AG04450 (cell line): ENCODE measurements at regions not wholly inside any gene's neighbourhood (a gene's known extent, or its start where the extent isn't known, plus 50 kb on each side); places are given as distances from the start of the nearest gene placed in this dataset.
A peak's percentile ranks its signal among the peaks of the same experiment; 100 is the strongest.

ENCODE experiments used
- CTCF ChIA-PET: fragments of 300-600, 350-600 bp; formaldehyde crosslinking; extraction: SDS; loops from one replicate; lab custom pipeline; 2022; ENCODE audit warnings: antibody characterized with exemption, inconsistent platforms; lab: Charles Lee
- POLR2A ChIA-PET: fragments of 350-600 bp; formaldehyde crosslinking; extraction: SDS; loops from one replicate; lab custom pipeline; 2021; ENCODE audit warnings: antibody characterized with exemption, inconsistent platforms; lab: Yijun Ruan, JAX
- DNase-seq: peaks from one replicate; pipeline ENCODE4 v3.0.0-alpha.2; 2011; ENCODE audit warnings: low read depth, low spot score
- H3K27ac ChIP-seq: one replicate; pipeline ENCODE4 v1.5.1; 2012; ENCODE audit warnings: low read depth, low read length, control low read depth
- H3K27me3 ChIP-seq: one replicate; pipeline ENCODE4 v1.6.0; 2012; ENCODE audit warnings: low read length; ENCODE audit not compliant: control insufficient read depth, insufficient read depth
- H3K4me3 ChIP-seq: 2 replicates; pipeline ENCODE4 v1.5.1; 2011; ENCODE audit warnings: mild to moderate bottlenecking, low read depth, low read length, control low read depth
- H3K9me3 ChIP-seq: 2 replicates; pipeline ENCODE4 v1.5.1; 2012; ENCODE audit warnings: low read length; ENCODE audit not compliant: control insufficient read depth, insufficient read depth
- CTCF ChIP-seq: IDR thresholded peaks from 2 replicates; pipeline ENCODE4 v1.5.1; 2011; ENCODE audit warnings: low read depth, low read length, control low read depth, inconsistent platforms

- POLR2A ChIA-PET: interaction anchor here (1.0 kb wide), 1 partner anchor 18 kb away, joined by 8 read pairs; no protein-coding TSS in a partner anchor
- peak; percentile 81 for DNase-seq
- H3K4me3 ChIP-seq: no peak overlapping the region
- peaks cover 5% of the 10 kb centered on the region for H3K27me3 ChIP-seq
- TF ChIP-seq CTCF: no peak
- peak overlapping the region; percentile 59 for H3K27ac ChIP-seq
- CTCF ChIA-PET: no interaction called here
- H3K9me3 ChIP-seq: no peaks in the 10 kb centered on the region
Measured at GRCh38 chr9:86749894-86750255, 197.4 kb downstream of the GAS1 start.

GRCh38 chr9:86749161-86749893 lies 198.0 kb downstream of the GAS1 start:
- no peak for TF ChIP-seq CTCF
- no peak for DNase-seq
- H3K27ac ChIP-seq: peak overlapping the region; percentile 59

GRCh38 chr9:86747711-86748110 lies 199.6 kb downstream of the GAS1 start:
- ChIA-PET CTCF (interaction anchor here (0.8 to 1.1 kb wide), 3 partner anchors 11 to 49 kb away, joined by 3 read pairs; no protein-coding TSS in a partner anchor), POLR2A (no interaction called here)
- no peak overlapping the region for H3K27ac ChIP-seq
- H3K9me3 ChIP-seq: no peaks in the 10 kb centered on the region
- peaks cover 6% of the 10 kb centered on the region for H3K27me3 ChIP-seq
- TF ChIP-seq CTCF: no peak
- H3K4me3 ChIP-seq: no peak overlapping the region
- DNase-seq: no peak

More at GRCh38 chr9:86749161-86749893, 198.0 kb downstream of the GAS1 start:
- CTCF ChIA-PET: no interaction called here
- POLR2A ChIA-PET: interaction anchor here (1.0 kb wide), 1 partner anchor 18 kb away, joined by 8 read pairs; no protein-coding TSS in a partner anchor
- Histone ChIP-seq H3K9me3 (no peaks in the 10 kb centered on the region), H3K27me3 (peaks cover 6% of the 10 kb centered on the region), H3K4me3 (no peak overlapping the region)

GRCh38 chr9:86741311-86742208 lies 205.7 kb downstream of the GAS1 start:
- Histone ChIP-seq H3K4me3 (no peak overlapping the region), H3K27ac (no peak overlapping the region), H3K9me3 (no peaks in the 10 kb centered on the region), H3K27me3 (peaks cover 3% of the 10 kb centered on the region)
- TF ChIP-seq CTCF: no peak
- ChIA-PET POLR2A (no interaction called here), CTCF (no interaction called here)
- DNase-seq: no peak
